Stimulated activated CD4-positive, alpha-beta T cell treated with anti-CD3 and anti-CD28 coated beads, Interleukin-15, amount 100 ng/mL, for 1 hour (primary cell): ENCODE measurements at regions not wholly inside any gene's neighbourhood (a gene's known extent, or its start where the extent isn't known, plus 50 kb on each side); places are given as distances from the start of the nearest gene placed in this dataset.

Source experiments
- DNase-seq, 2 donors: peaks; one replicate each; pipeline ENCODE4 v3.0.0-alpha.2; 2020; ENCODE audit warnings: low read depth in 1 of 2, low spot score in 1 of 2

- no peak for DNase-seq
These were observed 353.9 kb downstream of the NDFIP2 start for GRCh38 chr13:79834876-79835275.

- no peak for DNase-seq
These were observed 353.0 kb downstream of the NDFIP2 start for GRCh38 chr13:79833991-79834390.

- DNase-seq, result no peak
These were observed 350.6 kb downstream of the NDFIP2 start for GRCh38 chr13:79831556-79831955.

- DNase-seq, result no peak
These were observed 350.0 kb downstream of the NDFIP2 start for GRCh38 chr13:79830945-79831344.

- no peak for DNase-seq
These were observed 349.5 kb downstream of the NDFIP2 start for GRCh38 chr13:79830426-79830825.

- no peak for DNase-seq
These were observed 348.9 kb downstream of the NDFIP2 start for GRCh38 chr13:79829880-79830279.

GRCh38 chr13:79825959-79826358 lies 345.0 kb downstream of the NDFIP2 start:
- no peak for DNase-seq

GRCh38 chr13:79815041-79815440 lies 334.1 kb downstream of the NDFIP2 start:
- no peak for DNase-seq

GRCh38 chr13:79812070-79812850 lies 331.3 kb downstream of the NDFIP2 start:
- no peak for DNase-seq

GRCh38 chr13:79811170-79811569 lies 330.2 kb downstream of the NDFIP2 start:
- no peak for DNase-seq

GRCh38 chr13:79810669-79811068 lies 329.7 kb downstream of the NDFIP2 start:
- DNase-seq, result no peak

- no peak for DNase-seq
These were observed 329.1 kb downstream of the NDFIP2 start for GRCh38 chr13:79810018-79810417.

- DNase-seq, result no peak
These were observed 327.5 kb downstream of the NDFIP2 start for GRCh38 chr13:79808475-79808874.

- no peak for DNase-seq
These were observed 326.6 kb downstream of the NDFIP2 start for GRCh38 chr13:79807554-79807953.

GRCh38 chr13:79806821-79807220 lies 325.9 kb downstream of the NDFIP2 start:
- DNase-seq, result no peak

GRCh38 chr13:79805317-79805716 lies 324.4 kb downstream of the NDFIP2 start:
- no peak for DNase-seq

GRCh38 chr13:79803989-79804388 lies 323.0 kb downstream of the NDFIP2 start:
- no peak for DNase-seq

GRCh38 chr13:79803296-79803695 lies 322.3 kb downstream of the NDFIP2 start:
- no peak for DNase-seq

- DNase-seq, result no peak
These were observed 321.6 kb downstream of the NDFIP2 start for GRCh38 chr13:79802389-79803085.

- DNase-seq, result no peak
These were observed 318.3 kb downstream of the NDFIP2 start for GRCh38 chr13:79799059-79799867.

GRCh38 chr13:79796136-79796535 lies 315.2 kb downstream of the NDFIP2 start:
- no peak for DNase-seq

GRCh38 chr13:79794931-79795330 lies 314.0 kb downstream of the NDFIP2 start:
- no peak for DNase-seq
